ENCODE measurements at regions not wholly inside any gene's neighbourhood (a gene's known extent, or its start where the extent isn't known, plus 50 kb on each side); places are given as distances from the start of the nearest gene placed in this dataset.
"Not testable (repeated sequence)": the region's sequence is repeated elsewhere in the genome, so short reads cannot be mapped to it uniquely, and the experiment has no call there.

- peak in 1 of 8 experiments; percentile 50 for ATAC-seq (replicated peaks in 6 of 8)
- Histone ChIP-seq H3K4me3 (no peak overlapping the region), H3K4me1 (replicated peaks in 1 of 2) (peaks cover 6 to 31% of the 10 kb centered on the region in 2 donors), H3K27ac (no peak overlapping the region)
- in situ Hi-C loops (cut with MboI; ENCODE audit: low pct_unique_long_range_greater_than_20kb in 2 of 9, low sequenced_read_pairs in 9 of 9, unreplicated experiment in 9 of 9) = no loop called here
- 16 to 100% (median 90%) methylated on average over 1 to 5 of the region's 10 CpGs; no CpG with 5 or more reads in 3 of the 10 experiments for WGBS, 10 experiments
Observed at GRCh38 chr11:126136507-126136906, 73.8 kb upstream of the CDON start.

DNA sequence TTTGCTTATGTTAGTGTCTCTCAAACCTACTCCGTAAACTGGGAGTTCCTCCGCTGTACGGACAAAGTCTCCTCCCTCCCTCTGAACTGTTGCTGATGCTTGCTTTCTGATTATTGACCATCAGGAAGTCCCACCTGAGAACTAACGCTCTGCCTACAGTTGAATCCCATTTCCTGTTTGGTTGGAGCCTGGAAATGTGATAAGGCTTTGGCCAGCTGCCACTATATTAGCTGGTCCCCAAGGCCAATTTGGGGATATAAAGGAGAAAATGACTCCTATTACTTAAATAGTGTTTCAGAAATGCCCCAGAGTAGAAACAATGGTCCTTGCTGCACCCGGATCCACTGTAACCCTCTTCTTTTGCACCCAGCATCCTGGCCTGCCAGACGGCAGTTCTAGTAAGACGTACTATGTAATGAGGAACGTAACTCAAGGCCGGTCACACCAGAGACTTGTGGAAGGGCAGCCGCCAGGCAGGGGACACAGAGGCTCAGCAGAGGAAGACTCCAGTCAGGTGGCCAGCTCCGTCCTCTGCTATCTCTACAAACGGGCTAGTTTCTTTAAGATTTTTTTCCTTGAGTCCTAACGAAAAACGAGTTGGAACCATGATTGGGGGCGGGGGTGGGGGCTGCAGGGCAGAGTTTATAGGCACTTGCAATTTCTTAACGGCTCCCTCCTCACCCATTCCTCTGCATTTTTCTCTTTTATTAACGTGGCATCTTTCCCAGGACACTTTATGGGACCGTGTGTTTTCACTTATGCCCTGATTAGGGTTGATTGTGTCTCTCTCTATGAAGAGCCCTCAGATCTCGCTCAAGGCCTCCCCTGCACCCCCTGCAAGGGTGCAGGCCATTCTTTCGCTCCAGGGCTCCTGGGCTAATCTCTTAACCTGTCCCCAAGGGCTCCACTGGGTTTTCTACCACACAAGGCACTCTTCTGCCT lies 72.8 kb upstream of the CDON start:
- Histone ChIP-seq H3K27ac (no peak overlapping the region), H3K4me3 (no peak overlapping the region), H3K4me1 (replicated peaks in 1 of 2) (peaks cover 0 to 21% of the 10 kb centered on the region in 2 donors)
- WGBS, 10 experiments = 53 to 100% (median 76%) methylated on average over 1 to 17 of the region's 20 CpGs
- in situ Hi-C loops (cut with MboI; ENCODE audit: low pct_unique_long_range_greater_than_20kb in 2 of 9, low sequenced_read_pairs in 9 of 9, unreplicated experiment in 9 of 9) = no loop called here
- ATAC-seq (replicated peaks in 6 of 8) = no peak

DNA sequence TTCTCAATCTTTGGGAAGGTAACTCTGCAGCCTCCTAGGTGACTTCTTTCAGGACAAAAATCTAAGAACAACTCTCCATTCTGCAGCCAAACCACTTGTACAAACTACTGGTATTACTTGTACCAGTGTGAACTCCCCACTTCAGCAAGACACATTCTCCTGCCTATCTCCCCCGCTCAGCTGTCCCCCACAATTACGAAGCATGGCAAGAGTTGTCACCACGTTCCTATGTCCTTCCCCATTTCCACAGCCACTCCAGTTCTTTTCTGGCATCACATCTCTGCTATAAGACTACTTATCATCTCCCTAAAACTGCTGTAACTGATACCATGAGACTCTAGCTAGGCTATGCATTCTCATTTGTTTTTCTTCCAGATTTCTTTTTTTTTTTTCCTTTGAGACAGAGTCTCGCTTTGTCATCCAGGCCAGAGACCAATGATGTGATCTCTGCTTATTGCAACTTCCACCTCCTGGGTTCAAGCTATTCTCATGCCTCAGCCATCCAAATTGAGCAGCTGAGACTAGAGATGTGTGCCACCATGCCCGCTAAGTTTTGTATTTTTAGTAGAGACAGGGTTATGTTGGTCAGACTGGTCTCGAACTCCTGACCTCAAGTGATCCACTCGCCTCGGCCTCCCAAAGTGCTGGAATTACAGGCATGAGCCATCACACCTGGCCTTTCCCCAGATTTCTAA lies 71.9 kb upstream of the CDON start:
- ATAC-seq (replicated peaks in 6 of 8) = no peak
- Histone ChIP-seq H3K27ac (no peak overlapping the region), H3K4me3 (no peak overlapping the region), H3K4me1 (replicated peaks in 1 of 2) (peaks cover 0 to 17% of the 10 kb centered on the region in 2 donors)
- WGBS, 10 experiments = 69 to 100% (median 90%) methylated on average over 3 to 7 of the region's 8 CpGs
- in situ Hi-C loops (cut with MboI; ENCODE audit: low pct_unique_long_range_greater_than_20kb in 2 of 9, low sequenced_read_pairs in 9 of 9, unreplicated experiment in 9 of 9) = no loop called here

DNA sequence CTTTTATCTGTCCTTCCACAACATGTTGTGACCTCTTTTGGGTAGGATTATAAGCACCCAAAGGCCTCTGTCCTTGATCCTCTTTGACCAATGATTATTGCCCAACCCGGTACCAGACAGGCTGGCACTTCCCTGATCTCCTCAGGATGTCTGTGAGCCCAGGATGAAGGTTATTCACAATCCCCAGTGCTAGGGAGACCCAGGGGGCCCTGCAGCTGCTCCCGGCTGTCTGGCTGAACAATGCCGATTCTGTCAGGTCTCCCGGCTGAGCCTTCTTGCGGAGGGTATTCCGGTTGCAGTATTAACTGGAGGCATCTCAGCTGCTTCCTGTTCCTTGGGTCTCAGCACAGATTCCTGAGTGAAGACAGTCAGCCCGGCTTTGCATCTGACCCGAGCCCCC lies 71.2 kb upstream of the CDON start:
- H3K4me3 ChIP-seq = no peak overlapping the region
- no peak overlapping the region for H3K27ac ChIP-seq
- H3K4me1 ChIP-seq (replicated peaks in 1 of 2) = peaks cover 0 to 10% of the 10 kb centered on the region in 2 donors
- WGBS, 10 experiments = 21 to 90% (median 41%) methylated on average over 1 to 6 of the region's 8 CpGs; no CpG with 5 or more reads in 4 of the 10 experiments
- ATAC-seq (replicated peaks in 6 of 8) = peak in 1 of 8 experiments; percentile 26
- in situ Hi-C loops (cut with MboI; ENCODE audit: low pct_unique_long_range_greater_than_20kb in 2 of 9, low sequenced_read_pairs in 9 of 9, unreplicated experiment in 9 of 9) = no loop called here

DNA sequence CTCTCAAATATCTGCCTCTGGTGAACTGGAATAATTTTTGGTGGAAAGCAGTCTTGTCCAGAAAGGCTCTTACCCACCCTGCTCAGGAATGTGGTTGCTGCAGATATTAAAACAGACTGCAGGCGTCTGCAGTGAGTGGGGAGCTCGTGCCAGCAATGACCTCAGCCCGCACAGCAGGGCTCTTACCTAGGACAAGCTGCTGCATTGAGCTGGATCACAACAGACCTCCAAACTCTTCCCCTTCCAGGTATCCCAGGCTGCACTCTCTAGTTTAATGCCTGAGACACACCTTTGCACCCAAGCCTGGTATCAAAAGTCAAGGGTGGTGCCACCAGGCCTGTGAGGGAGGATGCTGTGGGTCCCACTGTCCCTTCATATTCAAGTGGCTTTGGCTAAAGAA lies 69.7 kb upstream of the CDON start:
- peak in 4 of 8 experiments; percentile 27 to 96 (median 90) for ATAC-seq (replicated peaks in 6 of 8)
- H3K4me3 ChIP-seq = no peak overlapping the region
- 10 to 70% (median 40%) methylated on average over 1 to 3 of the region's 3 CpGs; no CpG with 5 or more reads in 3 of the 10 experiments for WGBS, 10 experiments
- peaks cover 0 to 10% of the 10 kb centered on the region in 2 donors for H3K4me1 ChIP-seq (replicated peaks in 1 of 2)
- H3K27ac ChIP-seq = no peak overlapping the region
- in situ Hi-C loops (cut with MboI; ENCODE audit: low pct_unique_long_range_greater_than_20kb in 2 of 9, low sequenced_read_pairs in 9 of 9, unreplicated experiment in 9 of 9) = no loop called here

- in situ Hi-C loops (cut with MboI; ENCODE audit: low pct_unique_long_range_greater_than_20kb in 2 of 9, low sequenced_read_pairs in 9 of 9, unreplicated experiment in 9 of 9); H3K4me1 ChIP-seq (replicated peaks in 1 of 2); ATAC-seq (replicated peaks in 6 of 8); H3K27ac ChIP-seq; H3K4me3 ChIP-seq: not testable (repeated sequence)
- 75 to 93% (median 86%) methylated on average over 2 to 10 of the region's 11 CpGs; no CpG with 5 or more reads in 4 of the 10 experiments for WGBS, 10 experiments
Observed at GRCh38 chr11:126130781-126131180, 68.1 kb upstream of the CDON start.

DNA sequence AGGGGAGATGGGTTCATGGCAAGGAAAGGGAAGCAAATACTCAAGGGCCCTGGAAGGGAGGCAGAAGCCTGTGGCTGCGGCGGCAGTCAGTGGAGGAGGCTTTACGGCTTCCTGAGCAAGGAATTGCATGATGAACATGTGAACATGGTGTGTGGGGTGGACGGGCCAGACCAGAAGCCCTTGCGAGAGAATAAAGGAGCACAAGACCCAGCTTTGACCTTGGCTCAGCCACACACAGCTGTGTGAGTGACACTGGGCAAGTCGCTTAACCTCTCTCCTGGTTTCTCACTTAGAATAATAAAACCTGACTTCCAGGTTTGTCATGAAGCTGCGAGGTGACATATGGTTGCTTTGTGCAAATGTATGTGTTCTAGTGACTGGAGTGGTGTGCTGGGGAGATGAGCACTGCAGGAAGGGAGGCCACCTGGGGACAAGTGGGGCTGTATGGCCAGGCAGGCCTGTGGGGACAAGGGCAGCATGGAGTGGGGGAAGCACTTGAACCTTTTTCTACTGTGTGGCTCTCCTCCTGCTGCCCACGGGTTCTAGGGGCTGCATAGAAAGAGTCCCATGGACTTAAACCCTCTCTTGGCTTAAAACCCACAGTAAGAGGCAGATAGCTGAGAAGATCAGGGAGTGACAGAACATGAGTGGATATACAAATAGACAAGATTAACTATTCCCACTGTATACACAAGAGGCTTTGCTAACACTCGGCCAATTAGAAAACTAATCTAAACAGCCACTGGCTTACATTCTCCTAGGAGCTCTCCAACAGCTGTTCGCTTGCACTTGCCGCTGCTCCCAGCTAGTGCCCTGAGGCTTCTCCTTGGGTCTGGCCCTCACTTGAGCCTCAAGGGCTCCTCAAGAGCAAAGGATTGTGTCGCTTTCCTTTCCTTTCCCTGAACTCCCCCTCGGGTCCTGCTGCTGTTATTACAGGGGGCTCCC lies 67.3 kb upstream of the CDON start:
- peaks cover 0 to 10% of the 10 kb centered on the region in 2 donors for H3K4me1 ChIP-seq (replicated peaks in 1 of 2)
- 55 to 88% (median 71%) methylated on average over 2 to 7 of the region's 13 CpGs; no CpG with 5 or more reads in 3 of the 10 experiments for WGBS, 10 experiments
- no peak overlapping the region for H3K27ac ChIP-seq
- ATAC-seq (replicated peaks in 6 of 8) = peak in 6 of 8 experiments; percentile 13 to 87 (median 50)
- in situ Hi-C loops (cut with MboI; ENCODE audit: low pct_unique_long_range_greater_than_20kb in 2 of 9, low sequenced_read_pairs in 9 of 9, unreplicated experiment in 9 of 9) = no loop called here
- H3K4me3 ChIP-seq = no peak overlapping the region

DNA sequence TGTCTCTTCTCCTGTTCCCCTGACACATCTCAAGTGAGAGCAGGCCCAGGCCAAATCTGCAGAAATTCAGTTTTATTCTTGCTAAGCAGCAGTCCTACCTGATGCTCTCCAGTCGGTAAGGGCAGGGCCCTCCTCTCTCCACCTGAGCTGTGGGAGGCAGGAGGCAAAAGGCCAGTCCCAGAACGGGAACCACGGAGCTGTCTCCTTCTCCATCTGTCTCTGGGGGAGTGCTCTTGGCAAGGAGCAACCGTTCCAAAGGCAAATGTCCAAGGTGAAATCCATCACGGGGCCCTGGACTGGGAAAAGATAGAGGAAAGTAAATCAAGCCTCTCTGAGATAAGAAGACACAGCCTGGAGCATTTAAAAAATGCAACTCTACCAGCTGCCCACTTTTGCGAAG lies 65.2 kb upstream of the CDON start:
- Histone ChIP-seq H3K4me1 (replicated peaks in 1 of 2) (peaks cover 0 to 2% of the 10 kb centered on the region in 2 donors), H3K4me3 (no peak overlapping the region), H3K27ac (no peak overlapping the region)
- 0 to 90% (median 55%) methylated on average over 1 to 6 of the region's 6 CpGs; no CpG with 5 or more reads in 2 of the 10 experiments for WGBS, 10 experiments
- in situ Hi-C loops (cut with MboI; ENCODE audit: low pct_unique_long_range_greater_than_20kb in 2 of 9, low sequenced_read_pairs in 9 of 9, unreplicated experiment in 9 of 9) = no loop called here
- ATAC-seq (replicated peaks in 6 of 8) = no peak

GRCh38 chr11:126127284-126127845 lies 64.7 kb upstream of the CDON start:
- Histone ChIP-seq H3K4me3 (no peak overlapping the region), H3K27ac (no peak overlapping the region), H3K4me1 (replicated peaks in 1 of 2) (peaks cover 0 to 2% of the 10 kb centered on the region in 2 donors)
- in situ Hi-C loops (cut with MboI; ENCODE audit: low pct_unique_long_range_greater_than_20kb in 2 of 9, low sequenced_read_pairs in 9 of 9, unreplicated experiment in 9 of 9) = no loop called here
- 36 to 100% (median 71%) methylated on average over 1 to 5 of the region's 7 CpGs for WGBS, 10 experiments
- ATAC-seq (replicated peaks in 6 of 8) = no peak

DNA sequence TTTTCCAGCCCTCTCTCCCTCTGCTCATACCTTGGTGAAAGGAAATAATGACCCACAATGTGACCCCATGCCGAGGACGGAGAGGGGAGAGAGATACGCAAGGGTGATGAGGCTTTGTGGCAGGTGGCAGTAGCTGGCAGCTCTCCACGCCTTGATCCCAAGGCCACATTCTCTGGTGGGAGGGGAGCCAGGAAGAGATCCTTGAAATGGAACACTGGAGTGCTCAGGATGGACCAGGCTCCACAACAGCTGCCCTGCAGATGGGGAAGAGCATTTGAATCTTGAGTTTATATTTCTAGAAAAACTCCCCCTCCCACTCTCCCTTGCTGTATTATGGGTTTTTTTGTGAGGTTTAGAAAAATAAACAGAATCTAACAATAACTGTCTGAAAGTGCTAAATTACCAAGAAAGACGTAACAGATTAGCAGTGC lies 61.6 kb upstream of the CDON start:
- Histone ChIP-seq H3K4me1 (replicated peaks in 1 of 2) (no peaks in the 10 kb centered on the region), H3K27ac (no peak overlapping the region), H3K4me3 (no peak overlapping the region)
- in situ Hi-C loops (cut with MboI; ENCODE audit: low pct_unique_long_range_greater_than_20kb in 2 of 9, low sequenced_read_pairs in 9 of 9, unreplicated experiment in 9 of 9) = no loop called here
- ATAC-seq (replicated peaks in 6 of 8) = no peak
- WGBS, 10 experiments = 36 to 86% (median 82%) methylated on average over 1 to 5 of the region's 5 CpGs; no CpG with 5 or more reads in 4 of the 10 experiments

DNA sequence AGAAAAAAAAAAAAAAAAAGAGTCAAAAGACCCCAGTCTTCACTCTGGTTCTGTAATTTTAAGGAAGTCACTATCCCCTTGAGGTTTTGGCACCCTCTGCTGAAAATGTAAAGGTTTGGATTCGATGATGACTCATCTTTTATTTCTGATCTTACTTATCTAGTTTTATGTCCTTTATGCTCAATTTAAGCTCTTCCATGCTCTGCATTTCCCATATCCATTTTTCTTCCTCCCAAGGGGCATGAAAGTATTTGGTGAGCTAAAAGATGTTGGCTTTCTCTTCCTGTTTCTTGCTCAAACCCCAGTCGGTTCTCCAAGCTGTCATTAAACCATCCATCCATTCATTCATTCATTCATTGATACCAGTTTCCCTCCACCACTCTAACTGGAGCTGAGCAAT lies 61.0 kb upstream of the CDON start:
- ATAC-seq (replicated peaks in 6 of 8) = no peak
- WGBS, 10 experiments = 0 to 87% (median 54%) methylated on average over 1 to 2 of the region's 2 CpGs; no CpG with 5 or more reads in 2 of the 10 experiments
- in situ Hi-C loops (cut with MboI; ENCODE audit: low pct_unique_long_range_greater_than_20kb in 2 of 9, low sequenced_read_pairs in 9 of 9, unreplicated experiment in 9 of 9) = no loop called here

GRCh38 chr11:126122863-126123262 lies 60.2 kb upstream of the CDON start:
- H3K4me3 ChIP-seq = no peak overlapping the region
- WGBS, 10 experiments = 10 to 100% (median 63%) methylated on average over 1 to 2 of the region's 3 CpGs; no CpG with 5 or more reads in 1 of the 10 experiments
- no peaks in the 10 kb centered on the region for H3K4me1 ChIP-seq (replicated peaks in 1 of 2)
- no peak for ATAC-seq (replicated peaks in 6 of 8)
- no peak overlapping the region for H3K27ac ChIP-seq
- in situ Hi-C loops (cut with MboI; ENCODE audit: low pct_unique_long_range_greater_than_20kb in 2 of 9, low sequenced_read_pairs in 9 of 9, unreplicated experiment in 9 of 9) = no loop called here

More for the DNA sequence above, 61.0 kb upstream of the CDON start:
- no peaks in the 10 kb centered on the region for H3K4me1 ChIP-seq (replicated peaks in 1 of 2)
- no peak overlapping the region for H3K4me3 ChIP-seq
- H3K27ac ChIP-seq = no peak overlapping the region
